AG08396 (cell line): ENCODE measurements at regions not wholly inside any gene's neighbourhood (a gene's known extent, or its start where the extent isn't known, plus 50 kb on each side); places are given as distances from the start of the nearest gene placed in this dataset.

Source experiments
- DNase-seq: peaks from one replicate; pipeline ENCODE4 v3.0.0; 2012; ENCODE audit warnings: low spot score, mixed read lengths

DNA sequence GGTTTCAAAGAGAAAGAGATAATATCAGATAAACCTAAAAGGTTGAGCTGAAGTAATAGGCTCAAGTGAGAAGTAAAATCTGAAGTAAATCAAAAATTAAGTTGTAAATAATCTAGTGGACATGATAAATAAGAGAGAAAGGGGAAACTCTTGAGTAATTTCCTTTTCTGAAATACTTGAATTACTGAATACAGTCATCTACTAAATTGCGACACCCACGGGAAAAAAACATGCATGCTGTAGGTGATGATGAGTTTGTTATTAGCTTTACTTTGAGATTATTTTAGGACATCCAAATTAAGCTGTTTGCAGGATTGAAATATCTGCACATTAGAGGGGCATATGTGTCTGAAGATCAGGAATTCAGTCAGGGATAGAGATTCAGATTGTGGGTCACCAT, 50.0 kb upstream of the CARD18 start:
- DNase-seq: no peak
